ENCODE measurements at regions not wholly inside any gene's neighbourhood (a gene's known extent, or its start where the extent isn't known, plus 50 kb on each side); places are given as distances from the start of the nearest gene placed in this dataset.

DNA sequence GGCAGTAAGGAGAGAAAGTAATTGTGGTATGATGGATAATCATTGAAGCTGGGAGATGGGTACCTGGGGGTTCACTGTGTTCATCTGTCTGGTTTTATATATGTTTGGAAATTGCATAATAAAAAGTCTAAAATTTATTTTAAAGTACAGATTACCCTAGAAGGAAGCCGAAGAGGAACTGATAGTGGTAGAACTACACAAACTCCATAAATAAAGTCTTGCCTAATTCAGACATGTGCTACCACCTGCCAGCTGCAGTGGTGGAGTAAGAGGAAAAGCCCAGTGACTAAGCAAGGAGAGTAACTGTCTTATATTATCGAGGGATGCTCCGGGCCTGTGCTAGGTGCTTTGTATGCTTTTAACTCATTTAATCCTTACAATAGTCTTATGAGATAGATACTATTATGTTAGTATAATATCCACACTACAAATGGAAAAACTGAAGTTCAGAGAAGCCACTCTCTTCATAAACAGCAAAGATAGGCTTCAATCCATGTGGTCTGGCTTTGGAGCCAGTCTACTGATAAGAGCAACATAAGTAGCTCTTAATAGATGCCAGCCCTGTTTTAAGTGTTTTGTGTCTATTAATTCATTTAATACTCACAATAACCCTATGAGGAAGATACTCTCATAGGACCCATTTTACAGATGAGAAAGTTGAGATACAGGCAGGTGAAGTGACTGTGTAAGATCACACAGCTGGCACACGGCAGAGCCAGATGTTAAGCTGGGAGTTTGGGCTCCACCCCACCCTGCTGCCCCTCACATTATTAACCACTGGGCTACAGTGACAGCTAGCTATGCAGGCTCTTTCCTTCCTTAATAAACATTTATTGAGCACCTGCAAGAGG, 56.8 kb upstream of the HNRNPU start:
- FAIRE-seq, result no peak

DNA sequence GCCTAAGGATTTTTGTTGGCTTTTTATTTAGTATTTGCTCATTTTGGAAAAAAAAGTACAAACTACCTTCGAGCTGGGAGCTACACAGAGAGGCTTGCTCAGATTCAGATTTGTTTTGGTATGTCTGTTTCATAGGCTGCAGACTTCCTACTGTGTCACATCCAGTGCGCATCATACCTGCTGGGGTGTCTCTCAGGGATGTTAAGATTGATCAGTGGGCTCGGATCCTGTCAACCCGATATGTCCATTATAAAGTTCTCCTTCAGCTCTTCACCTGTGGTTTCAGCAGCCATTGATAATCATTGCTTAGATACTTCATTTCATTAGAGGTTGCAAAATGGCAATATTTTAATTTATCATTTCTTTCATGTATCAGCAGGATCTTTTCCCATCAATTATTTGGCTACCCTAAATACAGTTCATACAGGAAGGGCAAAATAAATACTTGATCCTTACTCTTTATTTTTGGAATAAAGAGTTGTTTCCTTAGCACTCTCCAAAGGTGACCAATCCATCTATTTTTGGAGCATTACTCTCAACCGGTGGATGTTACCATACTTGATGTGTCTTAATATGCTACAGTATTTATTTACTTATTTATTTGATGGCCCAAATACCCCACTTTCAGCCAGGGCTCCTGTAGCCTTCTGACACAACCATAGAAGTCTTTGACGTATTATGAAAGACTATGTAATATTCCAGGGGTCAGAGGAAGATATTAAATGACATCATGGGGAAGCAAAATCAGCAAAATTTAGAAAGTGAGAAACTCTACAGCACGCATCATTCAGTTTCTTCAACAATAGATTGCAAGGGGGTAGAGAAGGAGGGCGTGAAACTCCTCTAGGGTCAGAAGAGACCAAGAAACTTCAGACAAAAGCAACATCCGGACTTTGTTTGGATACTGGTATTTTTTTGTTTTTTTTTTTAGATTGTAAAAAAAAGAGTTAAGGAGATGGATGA, 55.3 kb upstream of the HNRNPU start:
- FAIRE-seq, result no peak

DNA sequence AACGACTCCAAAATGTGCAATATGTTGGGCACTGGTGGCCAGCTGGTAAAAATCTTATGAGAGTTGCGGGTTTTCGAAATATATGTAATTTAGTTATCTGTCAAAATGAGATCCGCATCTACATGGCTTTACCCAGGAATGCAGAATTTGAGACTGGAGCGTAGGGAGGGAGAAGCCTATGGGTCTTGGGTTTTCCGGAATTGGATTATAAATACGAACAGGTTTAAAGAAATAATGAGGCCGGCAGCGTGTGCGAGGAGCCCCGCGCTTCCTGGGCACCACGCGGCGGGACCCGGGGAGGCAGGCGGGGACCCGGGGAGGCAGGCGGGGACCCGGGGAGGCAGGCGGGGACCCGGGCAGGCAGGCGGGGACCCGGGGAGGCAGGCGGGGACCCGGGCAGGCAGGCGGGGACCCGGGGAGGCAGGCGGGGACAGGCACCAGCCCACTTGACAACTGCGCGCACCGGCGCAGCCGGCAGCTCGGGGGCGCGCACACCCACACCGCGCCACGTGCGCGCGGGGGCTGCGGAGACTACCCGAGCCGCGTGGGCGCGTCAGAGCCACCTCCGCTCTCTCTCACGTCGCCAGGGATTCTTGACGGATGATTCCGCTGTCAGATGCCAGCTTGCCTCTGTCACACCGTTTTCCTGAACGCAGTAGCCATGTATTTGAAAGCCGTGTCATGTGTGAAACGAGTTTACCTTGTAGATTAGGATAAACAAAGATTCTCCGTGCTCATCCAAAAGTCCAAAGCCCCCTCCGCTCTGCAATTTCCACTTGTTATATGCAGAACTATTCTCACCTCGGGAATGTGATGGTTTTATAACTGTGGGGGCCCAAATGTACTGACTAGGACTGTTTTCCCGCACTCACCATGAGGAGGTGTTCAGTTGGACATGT, 54.3 kb upstream of the HNRNPU start:
- FAIRE-seq, result no peak

DNA sequence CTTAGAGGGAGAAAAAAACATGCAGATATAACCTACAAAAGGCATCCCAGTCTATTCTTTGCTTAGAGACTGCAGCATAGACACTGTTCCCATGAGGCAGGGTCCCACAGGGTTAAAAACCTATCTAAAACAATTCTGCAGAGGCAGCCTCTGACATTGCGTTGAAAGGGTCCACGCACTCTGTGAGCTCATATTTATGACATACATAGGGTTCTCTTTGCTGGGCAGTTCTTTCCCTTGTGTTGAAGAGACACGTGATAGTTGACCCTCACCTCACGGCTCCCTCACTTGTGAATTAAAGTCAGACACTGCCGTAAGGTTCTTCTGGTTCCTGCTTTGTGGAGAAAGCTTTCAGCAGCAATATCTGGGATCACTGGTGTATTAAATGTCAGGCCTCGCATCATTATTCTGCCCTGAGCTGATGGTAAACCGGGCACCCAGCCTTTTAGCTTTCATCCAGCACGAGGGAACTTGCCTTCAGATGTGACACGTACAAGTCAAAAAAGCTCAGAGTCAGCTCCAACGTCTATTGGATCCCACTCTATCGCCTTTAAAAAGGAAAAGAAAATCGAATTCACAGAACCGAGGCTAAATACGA, 52.8 kb upstream of the HNRNPU start:
- no peak for FAIRE-seq

DNA sequence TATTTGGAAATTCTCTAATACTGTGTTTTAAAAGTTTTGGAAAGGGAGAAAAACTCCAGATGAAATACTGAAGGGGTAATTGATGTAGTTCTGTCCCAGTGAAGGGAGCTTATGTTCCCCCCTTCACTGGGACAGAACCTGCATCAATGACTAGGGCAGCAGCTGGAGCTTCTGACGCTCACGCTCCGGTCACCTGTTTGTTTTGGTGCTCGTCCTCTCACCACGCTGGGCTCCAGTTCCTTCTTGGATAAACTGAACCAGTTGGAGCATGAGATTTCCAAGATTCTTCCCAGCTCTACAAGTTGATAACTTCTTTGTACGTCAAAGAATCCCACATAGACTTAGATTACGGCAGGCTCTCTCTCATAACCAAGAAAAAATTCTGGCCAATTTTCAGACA, 51.4 kb upstream of the HNRNPU start:
- no peak for FAIRE-seq

DNA sequence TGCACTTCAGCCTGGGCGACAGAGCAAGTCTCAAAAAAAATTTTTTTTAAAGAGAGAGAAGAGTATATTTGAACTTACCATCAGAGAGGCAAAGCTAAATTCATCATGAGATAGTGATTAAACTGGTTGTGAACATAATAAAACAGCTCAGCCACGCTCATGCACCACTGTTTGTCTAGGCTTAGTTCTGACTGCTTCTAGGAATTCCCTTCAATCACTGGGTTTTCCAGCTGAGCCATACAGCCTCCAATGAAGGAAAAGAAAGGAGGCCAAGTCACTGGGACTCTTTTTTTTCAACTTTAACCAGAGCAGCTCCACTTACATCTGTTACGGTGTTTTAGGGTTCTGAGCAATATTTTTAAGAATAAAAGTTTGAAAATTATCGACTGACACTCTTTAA, 50.4 kb upstream of the HNRNPU start:
- no peak for FAIRE-seq
